Stimulated activated memory B cell treated with anti-CD40 and anti-IgM and Interleukin-4, amounts not matched to agents 10 μg/mL and 1 μg/mL and 100 μg/mL, for 72 hours (primary cell): ENCODE measurements at regions not wholly inside any gene's neighbourhood (a gene's known extent, or its start where the extent isn't known, plus 50 kb on each side); places are given as distances from the start of the nearest gene placed in this dataset.

ENCODE experiments used
- ATAC-seq: fragments of 150-1000 bp; cut with Tn5 transposase; 2 replicates; pipeline ENCODE4 v1.10.0; 2021
- H3K27ac Mint-ChIP-seq: one replicate; pipeline ENCODE4 v1.8.0; 2022; ENCODE audit warnings: mild to moderate bottlenecking, mixed read lengths
- H3K27me3 Mint-ChIP-seq: one replicate; pipeline ENCODE4 v1.8.0; 2022; ENCODE audit warnings: mixed read lengths
- H3K36me3 Mint-ChIP-seq: one replicate; pipeline ENCODE4 v1.8.0; 2022; ENCODE audit warnings: mixed read lengths
- H3K4me1 Mint-ChIP-seq: one replicate; pipeline ENCODE4 v1.8.0; 2022; ENCODE audit warnings: mixed read lengths
- H3K4me3 Mint-ChIP-seq: one replicate; pipeline ENCODE4 v1.8.0; 2022; ENCODE audit warnings: mild to moderate bottlenecking, moderate library complexity, mixed read lengths
- H3K9me3 Mint-ChIP-seq: one replicate; pipeline ENCODE4 v1.8.0; 2022; ENCODE audit warnings: mixed read lengths

DNA sequence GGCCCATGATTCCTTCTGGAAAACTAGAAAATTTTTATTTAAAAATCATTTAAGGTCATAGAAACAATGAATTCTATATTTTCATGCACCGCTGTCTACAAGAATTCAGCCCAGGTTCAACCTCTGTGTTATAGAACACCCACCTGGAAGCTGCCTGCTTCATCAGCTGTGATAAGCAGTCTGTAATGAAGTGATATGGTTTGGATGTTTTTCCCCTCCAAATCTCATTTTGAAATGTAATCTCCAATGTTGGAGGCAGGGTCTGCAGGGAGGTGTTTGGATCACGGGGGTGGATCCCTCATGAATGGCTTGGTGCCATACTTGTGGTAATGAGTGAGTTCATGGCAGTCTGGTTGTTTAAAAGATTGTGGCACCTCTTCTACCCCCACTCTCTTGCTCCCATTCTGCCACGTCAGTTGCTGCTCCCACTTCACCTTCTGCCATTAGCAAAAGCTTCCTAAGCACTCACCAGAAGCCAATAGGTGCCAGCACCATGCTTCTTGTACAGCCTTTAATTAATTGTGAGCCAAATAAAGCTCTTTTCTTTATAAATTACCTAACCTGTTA is 55.6 kb downstream of the MRPL32 start:
- H3K4me3 Mint-ChIP-seq, result no peak overlapping the region
- H3K27ac Mint-ChIP-seq, result no peak overlapping the region
- H3K27me3 Mint-ChIP-seq, result peaks cover 25% of the 10 kb centered on the region
- H3K36me3 Mint-ChIP-seq, result no peaks in the 10 kb centered on the region
- peaks cover 7% of the 10 kb centered on the region for H3K9me3 Mint-ChIP-seq
- no peaks in the 10 kb centered on the region for H3K4me1 Mint-ChIP-seq
- ATAC-seq, result no peak

- no peak for ATAC-seq
- Mint-ChIP-seq H3K36me3 (no peaks in the 10 kb centered on the region), H3K4me3 (no peak overlapping the region), H3K27me3 (peaks cover 36% of the 10 kb centered on the region), H3K4me1 (no peaks in the 10 kb centered on the region), H3K9me3 (no peaks in the 10 kb centered on the region), H3K27ac (no peak overlapping the region)
Measured at GRCh38 chr7:42991024-42991423, 58.8 kb downstream of the MRPL32 start.

DNA sequence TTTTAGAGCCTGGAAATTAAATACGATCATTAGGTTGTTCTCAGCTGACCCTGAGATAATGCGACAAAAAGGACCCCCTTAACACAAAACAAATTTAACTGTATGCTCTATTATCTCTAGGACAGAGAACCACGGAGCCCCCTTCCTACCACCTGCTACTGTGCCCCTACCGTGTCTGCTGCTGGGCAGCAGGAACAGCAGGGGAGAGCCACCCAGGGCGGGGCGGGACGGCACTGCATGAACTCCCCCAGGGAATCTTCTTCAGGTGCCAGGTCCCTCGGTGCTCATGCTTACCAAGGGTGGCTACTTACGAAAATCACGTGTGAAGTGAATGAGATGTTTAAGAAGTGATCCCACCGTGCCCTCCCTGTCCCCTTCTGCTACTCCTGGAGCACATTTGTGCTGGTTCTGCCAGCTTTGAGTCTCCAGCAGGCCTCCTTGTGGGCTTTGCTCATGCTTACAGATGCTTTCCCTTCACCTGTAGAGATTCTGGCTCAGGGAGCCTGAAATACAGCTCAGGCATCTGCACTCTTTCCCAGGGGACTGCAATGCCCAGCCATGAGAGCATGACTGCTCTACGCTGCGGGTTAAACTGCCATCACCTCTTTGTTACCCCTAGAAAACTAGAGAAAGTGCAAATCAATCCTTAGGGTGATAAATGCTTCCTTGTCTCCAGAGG is 59.9 kb downstream of the MRPL32 start:
- peaks cover 29% of the 10 kb centered on the region for H3K27me3 Mint-ChIP-seq
- H3K9me3 Mint-ChIP-seq, result no peaks in the 10 kb centered on the region
- no peaks in the 10 kb centered on the region for H3K4me1 Mint-ChIP-seq
- no peak overlapping the region for H3K4me3 Mint-ChIP-seq
- ATAC-seq, result peak; percentile 26
- no peak overlapping the region for H3K27ac Mint-ChIP-seq
- no peaks in the 10 kb centered on the region for H3K36me3 Mint-ChIP-seq

- ATAC-seq, result no peak
- H3K27ac Mint-ChIP-seq, result no peak overlapping the region
- peaks cover 29% of the 10 kb centered on the region for H3K27me3 Mint-ChIP-seq
- no peak overlapping the region for H3K4me3 Mint-ChIP-seq
- H3K4me1 Mint-ChIP-seq, result no peaks in the 10 kb centered on the region
- no peaks in the 10 kb centered on the region for H3K9me3 Mint-ChIP-seq
- no peaks in the 10 kb centered on the region for H3K36me3 Mint-ChIP-seq
Measured at GRCh38 chr7:42993038-42993437, 60.9 kb downstream of the MRPL32 start.

GRCh38 chr7:42994096-42994495 is 61.9 kb downstream of the MRPL32 start:
- Mint-ChIP-seq H3K27me3 (peaks cover 29% of the 10 kb centered on the region), H3K4me1 (no peaks in the 10 kb centered on the region), H3K36me3 (no peaks in the 10 kb centered on the region), H3K9me3 (no peaks in the 10 kb centered on the region), H3K27ac (no peak overlapping the region), H3K4me3 (no peak overlapping the region)
- no peak for ATAC-seq

- H3K27ac Mint-ChIP-seq, result no peak overlapping the region
- no peak overlapping the region for H3K4me3 Mint-ChIP-seq
- H3K9me3 Mint-ChIP-seq, result no peaks in the 10 kb centered on the region
- H3K4me1 Mint-ChIP-seq, result no peaks in the 10 kb centered on the region
- H3K27me3 Mint-ChIP-seq, result peaks cover 19% of the 10 kb centered on the region
- H3K36me3 Mint-ChIP-seq, result no peaks in the 10 kb centered on the region
- no peak for ATAC-seq
Measured at GRCh38 chr7:42997611-42998010, 65.4 kb downstream of the MRPL32 start.

DNA sequence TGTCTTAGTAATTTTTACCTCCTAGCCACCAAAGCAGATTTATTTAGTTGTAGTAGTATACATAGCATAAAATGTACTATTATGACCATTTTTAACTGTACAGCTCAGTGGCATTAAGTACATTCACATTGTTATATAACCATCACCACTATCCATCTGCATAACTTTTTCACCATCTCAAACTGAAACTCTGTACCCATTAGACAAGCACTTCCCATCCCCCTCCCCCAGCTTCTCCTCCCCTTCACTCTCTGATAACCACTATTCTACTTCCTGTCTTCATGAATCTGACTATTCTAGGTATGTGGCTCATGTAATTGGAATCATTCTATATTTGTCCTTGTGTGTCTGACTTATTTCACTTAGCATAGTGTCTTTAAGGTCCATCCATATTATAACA is 71.9 kb downstream of the MRPL32 start:
- peaks cover 37% of the 10 kb centered on the region for H3K27me3 Mint-ChIP-seq

DNA sequence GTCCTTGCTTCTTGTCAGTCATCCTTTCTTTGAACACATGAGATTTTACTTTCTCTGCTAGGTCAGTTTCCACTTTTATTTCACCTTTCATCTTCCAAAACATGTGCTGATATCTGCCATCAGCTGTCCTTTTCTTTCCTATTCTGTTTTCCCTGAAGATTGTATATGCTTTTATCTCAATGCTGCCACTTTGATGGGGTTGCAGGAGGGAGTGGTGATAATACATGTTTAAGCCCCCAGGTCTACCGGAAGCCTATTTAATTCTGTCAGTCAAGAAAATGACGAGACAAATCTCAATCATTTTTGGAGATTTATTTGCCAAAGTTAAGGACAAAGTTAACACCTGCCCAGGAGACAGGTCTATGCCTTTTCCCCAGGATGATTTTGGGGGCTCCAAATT is 73.8 kb downstream of the MRPL32 start:
- ATAC-seq, result no peak
- H3K4me1 Mint-ChIP-seq, result no peaks in the 10 kb centered on the region
- no peaks in the 10 kb centered on the region for H3K9me3 Mint-ChIP-seq
- no peak overlapping the region for H3K4me3 Mint-ChIP-seq
- H3K36me3 Mint-ChIP-seq, result no peaks in the 10 kb centered on the region
- H3K27me3 Mint-ChIP-seq, result peaks cover 40% of the 10 kb centered on the region
- H3K27ac Mint-ChIP-seq, result no peak overlapping the region

More for the DNA sequence above, 71.9 kb downstream of the MRPL32 start:
- no peak for ATAC-seq
- no peak overlapping the region for H3K27ac Mint-ChIP-seq
- H3K4me1 Mint-ChIP-seq, result no peaks in the 10 kb centered on the region
- no peaks in the 10 kb centered on the region for H3K9me3 Mint-ChIP-seq
- no peaks in the 10 kb centered on the region for H3K36me3 Mint-ChIP-seq
- H3K4me3 Mint-ChIP-seq, result no peak overlapping the region

DNA sequence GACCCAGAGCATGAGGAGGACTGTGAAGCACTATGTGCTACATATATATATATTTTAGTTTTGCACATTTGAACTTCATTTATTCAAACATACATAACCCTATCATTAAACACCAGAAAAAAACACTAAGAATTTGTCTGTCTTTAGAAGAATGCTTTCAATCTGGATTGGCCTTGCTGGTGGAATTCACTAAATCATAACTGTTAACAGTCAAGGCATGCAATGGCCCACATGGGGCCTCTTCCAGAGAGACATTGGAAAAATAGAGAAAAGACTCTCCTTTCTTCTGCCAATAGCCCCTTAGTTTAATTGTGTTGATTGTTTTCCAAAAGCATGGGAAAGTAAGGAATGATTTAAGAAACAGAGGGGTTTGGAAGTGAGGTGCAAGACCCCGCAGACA is 77.9 kb downstream of the MRPL32 start:
- Mint-ChIP-seq H3K4me1 (no peaks in the 10 kb centered on the region), H3K4me3 (no peak overlapping the region), H3K9me3 (peaks cover 3% of the 10 kb centered on the region), H3K27me3 (peaks cover 48% of the 10 kb centered on the region), H3K36me3 (no peaks in the 10 kb centered on the region), H3K27ac (no peak overlapping the region)
- no peak for ATAC-seq

DNA sequence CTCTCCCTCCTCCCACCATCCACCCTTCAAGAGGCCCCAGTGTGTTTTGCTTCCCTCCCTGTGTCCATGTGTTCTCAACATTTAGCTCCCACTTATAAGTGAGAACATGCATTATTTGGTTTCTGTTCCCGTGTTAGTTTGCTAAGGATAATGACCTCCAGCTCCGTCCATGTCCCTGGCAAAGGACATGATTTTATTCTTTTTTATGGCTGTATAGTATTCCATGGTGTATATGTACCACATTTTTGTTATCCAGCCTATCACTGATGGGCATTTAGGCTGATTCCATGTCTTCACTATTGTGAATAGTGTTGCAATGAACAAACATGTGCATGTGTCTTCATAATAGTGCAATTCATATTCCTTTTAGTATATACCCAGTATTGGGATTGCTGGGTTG is 79.7 kb downstream of the MRPL32 start:
- Mint-ChIP-seq H3K36me3 (no peaks in the 10 kb centered on the region), H3K27ac (no peak overlapping the region), H3K27me3 (peaks cover 44% of the 10 kb centered on the region), H3K4me3 (no peak overlapping the region), H3K4me1 (no peaks in the 10 kb centered on the region), H3K9me3 (peaks cover 3% of the 10 kb centered on the region)
- no peak for ATAC-seq

GRCh38 chr7:43014406-43014805 is 82.2 kb downstream of the MRPL32 start:
- Mint-ChIP-seq H3K9me3 (peaks cover 3% of the 10 kb centered on the region), H3K4me3 (no peak overlapping the region), H3K36me3 (no peaks in the 10 kb centered on the region), H3K27me3 (peaks cover 60% of the 10 kb centered on the region), H3K4me1 (no peaks in the 10 kb centered on the region), H3K27ac (no peak overlapping the region)
- no peak for ATAC-seq

GRCh38 chr7:43015301-43015700 is 83.1 kb downstream of the MRPL32 start:
- no peak for ATAC-seq
- no peak overlapping the region for H3K4me3 Mint-ChIP-seq
- no peak overlapping the region for H3K27ac Mint-ChIP-seq
- no peaks in the 10 kb centered on the region for H3K4me1 Mint-ChIP-seq
- peaks cover 3% of the 10 kb centered on the region for H3K9me3 Mint-ChIP-seq
- H3K36me3 Mint-ChIP-seq, result no peaks in the 10 kb centered on the region
- peaks cover 60% of the 10 kb centered on the region for H3K27me3 Mint-ChIP-seq

- no peak for ATAC-seq
- Mint-ChIP-seq H3K36me3 (no peaks in the 10 kb centered on the region), H3K9me3 (no peaks in the 10 kb centered on the region), H3K4me3 (no peak overlapping the region), H3K27me3 (peaks cover 42% of the 10 kb centered on the region), H3K27ac (no peak overlapping the region), H3K4me1 (no peaks in the 10 kb centered on the region)
Measured at GRCh38 chr7:43018446-43018845, 86.3 kb downstream of the MRPL32 start.

- no peak for ATAC-seq
- Mint-ChIP-seq H3K27ac (no peak overlapping the region), H3K27me3 (peaks cover 21% of the 10 kb centered on the region), H3K4me3 (no peak overlapping the region), H3K36me3 (no peaks in the 10 kb centered on the region), H3K9me3 (no peaks in the 10 kb centered on the region), H3K4me1 (no peaks in the 10 kb centered on the region)
Measured at GRCh38 chr7:43021431-43021830, 89.3 kb downstream of the MRPL32 start.

- no peak overlapping the region for H3K4me3 Mint-ChIP-seq
- H3K27me3 Mint-ChIP-seq, result peaks cover 16% of the 10 kb centered on the region
- H3K4me1 Mint-ChIP-seq, result no peaks in the 10 kb centered on the region
- no peaks in the 10 kb centered on the region for H3K36me3 Mint-ChIP-seq
- H3K27ac Mint-ChIP-seq, result no peak overlapping the region
- H3K9me3 Mint-ChIP-seq, result no peaks in the 10 kb centered on the region
- no peak for ATAC-seq
Measured at GRCh38 chr7:43022008-43022407, 89.8 kb downstream of the MRPL32 start.

GRCh38 chr7:43033369-43033768 is 79.1 kb upstream of the HECW1 start:
- Mint-ChIP-seq H3K4me3 (no peak overlapping the region), H3K27ac (no peak overlapping the region), H3K4me1 (no peaks in the 10 kb centered on the region), H3K36me3 (no peaks in the 10 kb centered on the region), H3K27me3 (peaks cover 27% of the 10 kb centered on the region), H3K9me3 (no peaks in the 10 kb centered on the region)
- ATAC-seq, result no peak
